ENCODE measurements at regions not wholly inside any gene's neighbourhood (a gene's known extent, or its start where the extent isn't known, plus 50 kb on each side); places are given as distances from the start of the nearest gene placed in this dataset.
"Not testable (repeated sequence)": the region's sequence is repeated elsewhere in the genome, so short reads cannot be mapped to it uniquely, and the experiment has no call there.

DNA sequence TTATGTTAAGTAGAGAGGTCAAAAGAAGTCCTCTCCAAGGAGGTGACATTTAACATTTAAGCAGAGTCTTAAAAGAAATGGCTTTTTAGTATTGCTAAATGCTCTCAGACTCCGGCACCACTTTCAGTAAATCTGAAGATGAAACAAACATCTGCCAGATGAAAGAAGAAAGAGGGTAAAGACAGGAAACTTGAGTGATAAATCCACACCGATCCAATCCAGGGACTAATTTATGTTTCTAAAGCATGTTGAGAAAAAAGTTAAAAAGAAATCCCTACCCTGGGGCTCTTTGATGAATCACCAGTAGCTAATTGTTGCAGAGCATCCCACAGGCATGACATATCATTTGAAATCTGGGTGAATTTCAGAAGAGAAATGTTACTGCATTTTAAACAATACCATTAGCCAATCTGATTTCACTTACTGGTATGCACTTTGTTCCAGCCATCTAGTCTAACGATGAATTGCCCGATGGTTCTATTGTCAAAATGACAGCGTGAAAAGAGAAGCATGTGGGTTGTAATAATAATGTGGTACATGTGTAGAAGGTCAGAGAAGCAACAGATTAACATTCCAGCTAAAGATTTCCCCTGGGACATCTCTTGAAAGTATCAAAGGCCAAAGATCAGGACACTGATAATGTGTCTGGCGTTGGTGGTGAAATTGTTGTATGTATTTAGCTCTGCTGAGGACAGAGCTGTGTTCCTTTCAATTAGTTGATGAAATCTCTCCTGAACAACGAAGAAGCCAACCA is 485.7 kb downstream of the CSNK1G3 start:
- no peak overlapping the region for H3K4me3 ChIP-seq (ENCODE audit: low read depth, low read length)

DNA sequence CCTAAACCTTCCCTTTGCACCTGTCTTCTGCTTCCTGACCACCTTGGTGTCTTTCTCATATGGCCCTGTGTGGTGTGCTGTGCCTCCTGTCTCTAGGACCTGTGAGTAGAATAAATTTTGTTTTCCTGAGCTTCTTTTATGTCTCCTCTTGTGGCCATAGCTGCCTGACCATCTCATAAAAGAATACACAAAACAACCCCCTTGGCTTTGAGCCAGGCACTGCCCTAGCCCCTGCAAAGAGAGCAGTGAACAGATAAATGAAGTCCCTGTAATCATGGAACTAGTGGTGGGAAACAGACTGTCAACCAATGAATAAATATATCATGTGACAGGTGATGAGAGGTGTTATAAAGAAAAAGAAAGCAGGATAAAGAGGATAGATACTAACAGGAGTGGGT is 485.1 kb downstream of the CSNK1G3 start:
- H3K4me3 ChIP-seq (ENCODE audit: low read depth, low read length) = no peak overlapping the region

DNA sequence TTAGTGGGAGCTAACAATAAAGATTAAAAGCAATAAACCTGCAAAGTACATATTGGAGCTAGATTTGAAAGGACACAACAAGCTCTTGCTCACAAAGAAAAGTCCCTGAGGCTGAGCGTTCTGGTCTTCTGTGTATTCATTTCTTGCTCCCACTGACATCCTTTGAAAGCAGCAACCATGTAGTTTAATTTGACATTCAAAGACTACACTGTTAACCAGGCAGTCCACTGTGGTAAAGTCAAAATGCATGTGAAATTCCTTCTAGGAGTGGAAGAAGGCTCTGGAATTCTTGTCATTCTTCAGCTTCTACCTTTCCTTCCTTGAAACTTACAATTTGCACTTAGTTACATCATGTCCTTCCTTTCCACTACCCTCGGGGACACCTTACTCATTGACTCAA is 480.7 kb downstream of the CSNK1G3 start:
- H3K4me3 ChIP-seq (ENCODE audit: low read depth, low read length) = no peak overlapping the region

DNA sequence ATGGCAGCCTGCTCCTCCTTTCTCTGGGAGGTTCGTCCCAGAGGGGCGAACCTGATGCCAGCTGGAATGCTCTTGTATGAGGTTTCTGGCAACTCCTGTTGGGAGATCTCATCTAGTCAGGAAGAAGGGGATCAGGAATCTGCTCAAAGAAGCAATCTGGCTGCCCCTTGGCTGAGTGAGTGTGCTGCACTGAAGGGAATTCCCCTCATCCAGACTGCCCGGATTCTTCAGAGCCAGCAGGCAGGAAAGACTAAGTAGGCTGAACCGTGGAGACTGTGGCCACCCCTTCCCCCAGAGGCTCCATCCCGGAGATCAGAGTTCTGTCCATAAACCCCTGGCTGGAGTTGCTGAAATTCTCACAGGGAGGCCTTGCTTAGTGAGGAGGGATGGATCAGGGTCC is 476.0 kb downstream of the CSNK1G3 start:
- H3K4me3 ChIP-seq (ENCODE audit: low read depth, low read length) = no peak overlapping the region

DNA sequence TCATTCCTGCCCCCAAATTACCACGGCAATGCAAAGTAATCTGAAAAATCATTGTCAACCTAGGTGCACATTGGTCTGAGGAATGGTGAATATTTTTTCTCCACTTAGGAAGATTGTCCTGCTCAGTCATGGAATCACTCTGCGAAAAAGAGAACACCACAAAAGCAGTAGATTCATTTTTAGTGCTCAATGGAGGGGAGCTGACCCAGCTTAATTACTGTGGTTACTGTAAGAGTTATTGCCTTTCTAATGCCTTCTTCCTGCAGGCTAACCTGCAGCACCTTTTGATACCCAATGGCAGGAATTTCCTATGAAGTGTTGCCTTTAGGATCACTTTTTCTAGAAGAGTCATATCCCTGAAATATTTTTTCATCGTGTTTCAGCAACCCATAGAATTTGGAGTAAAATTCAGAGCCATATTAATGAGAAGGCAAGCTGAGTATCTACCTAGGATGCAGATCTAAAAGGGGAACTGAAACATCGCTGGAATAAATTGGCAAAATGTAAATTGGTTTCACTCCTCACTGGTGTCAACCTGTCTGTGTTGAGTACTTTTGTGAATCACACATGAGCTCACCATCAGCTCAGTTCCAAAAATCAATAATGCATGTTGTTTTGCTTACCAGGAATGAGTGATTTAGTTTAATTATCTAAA is 464.5 kb downstream of the CSNK1G3 start:
- H3K4me3 ChIP-seq (ENCODE audit: low read depth, low read length) = no peak overlapping the region

DNA sequence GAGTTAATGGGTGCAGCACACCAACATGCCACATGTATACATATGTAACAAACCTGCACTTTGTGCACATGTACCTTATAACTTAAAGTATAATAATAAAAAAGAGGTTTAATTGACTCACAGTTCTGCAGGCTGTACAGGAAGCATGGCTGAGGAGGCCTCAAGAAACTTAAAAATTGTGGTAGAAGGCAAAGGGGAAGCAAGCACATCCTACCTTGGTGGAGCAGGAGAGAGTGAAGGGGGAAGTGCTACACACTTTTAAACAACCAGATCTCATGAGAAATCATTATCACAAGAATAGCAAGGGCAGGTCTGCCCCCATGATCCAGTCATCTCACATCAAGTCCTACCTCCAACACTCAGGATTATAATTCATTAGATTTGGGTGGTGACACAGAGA is 463.5 kb downstream of the CSNK1G3 start:
- not testable (repeated sequence) for H3K4me3 ChIP-seq (ENCODE audit: low read depth, low read length)

DNA sequence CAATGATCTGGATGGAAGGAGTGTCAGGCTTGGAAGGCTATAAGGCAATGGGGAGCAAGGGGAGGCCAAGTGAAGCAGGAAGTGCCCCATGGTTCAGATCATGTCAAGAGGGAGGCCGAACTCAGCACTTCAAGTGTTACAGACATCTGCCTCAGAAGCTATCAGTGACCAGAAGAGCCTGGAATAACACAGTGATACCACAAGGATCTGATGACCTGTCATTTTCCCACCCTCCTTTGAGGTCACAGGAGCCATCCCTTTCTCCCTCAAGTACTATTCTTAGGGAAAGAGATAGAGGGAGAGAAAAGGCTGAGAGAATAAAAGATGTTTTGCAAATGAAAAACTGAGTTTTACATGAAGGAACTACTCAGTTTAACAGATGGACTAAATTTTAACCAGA is 454.8 kb downstream of the CSNK1G3 start:
- no peak overlapping the region for H3K4me3 ChIP-seq (ENCODE audit: low read depth, low read length)

DNA sequence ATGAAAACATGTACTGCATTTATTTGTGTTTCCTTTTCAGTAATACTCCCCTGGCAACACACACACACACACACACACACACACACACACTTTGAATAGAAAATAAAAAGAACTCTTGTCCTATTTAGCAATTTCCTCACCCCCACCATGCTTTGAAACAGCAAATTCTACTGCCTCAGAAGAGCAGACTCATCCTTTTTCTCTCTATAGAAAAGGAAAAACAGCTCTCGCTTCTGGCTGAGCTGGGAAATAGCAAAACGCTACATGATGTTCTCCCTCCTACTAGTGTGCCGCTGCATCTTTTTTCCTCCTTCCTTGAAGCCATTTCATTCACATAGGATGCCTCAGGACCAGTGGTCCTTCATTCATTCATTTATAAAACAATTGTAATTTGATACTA is 453.6 kb downstream of the CSNK1G3 start:
- no peak overlapping the region for H3K4me3 ChIP-seq (ENCODE audit: low read depth, low read length)

DNA sequence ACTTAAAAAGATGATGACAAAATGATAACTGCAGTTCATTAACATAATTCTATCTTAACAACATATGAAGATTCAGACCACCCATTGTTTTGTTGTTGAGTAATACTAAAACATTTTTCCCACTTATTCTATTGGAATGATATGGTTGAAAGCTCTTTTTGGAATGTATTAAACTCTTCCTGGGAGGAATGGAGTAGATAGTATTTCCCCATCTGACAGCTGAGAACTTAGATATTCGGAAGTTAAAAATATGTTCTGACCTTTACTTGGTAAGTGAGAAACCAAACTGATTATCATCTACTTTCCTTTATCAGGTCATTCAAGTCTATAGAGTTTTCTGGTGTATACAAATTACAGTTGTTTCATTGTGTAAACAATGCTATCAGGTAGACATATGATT is 452.9 kb downstream of the CSNK1G3 start:
- H3K4me3 ChIP-seq (ENCODE audit: low read depth, low read length) = no peak overlapping the region

DNA sequence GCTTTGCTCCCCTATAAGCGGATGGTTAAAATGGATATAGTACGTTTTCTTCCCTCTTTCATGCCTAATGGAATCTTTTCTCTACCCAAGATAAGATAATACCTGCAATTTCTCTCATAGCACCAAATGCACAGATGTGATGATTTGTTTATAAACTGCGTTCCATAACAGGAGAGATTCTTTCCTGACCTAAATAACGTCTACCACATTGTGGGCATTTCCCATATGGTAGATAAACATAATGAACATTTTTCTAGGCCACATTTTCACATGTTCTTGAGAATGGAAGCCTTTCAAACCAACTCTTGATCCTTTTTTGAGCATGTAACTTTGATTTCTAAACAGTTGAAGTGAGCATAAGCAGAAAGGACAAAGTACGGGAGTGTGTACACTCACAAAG is 448.5 kb downstream of the CSNK1G3 start:
- H3K4me3 ChIP-seq (ENCODE audit: low read depth, low read length) = no peak overlapping the region

DNA sequence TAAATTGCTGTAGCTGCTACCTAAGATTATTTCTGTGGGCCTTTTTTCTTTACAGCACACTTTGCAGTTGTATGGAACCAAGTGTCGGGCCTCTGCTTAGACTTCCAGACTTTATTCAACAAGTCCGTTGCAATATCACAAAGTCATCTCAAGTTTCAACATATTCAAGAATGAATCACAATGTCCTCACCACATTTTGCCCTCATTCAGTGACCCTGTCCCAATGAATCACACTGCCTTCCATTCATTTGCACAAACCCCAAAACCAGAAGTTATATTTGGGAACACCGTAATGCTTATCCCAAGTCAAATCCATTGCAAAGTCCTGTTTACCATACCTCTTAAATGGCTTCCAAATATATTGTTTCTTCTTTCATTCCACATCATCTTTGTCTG is 439.6 kb downstream of the CSNK1G3 start:
- no peak overlapping the region for H3K4me3 ChIP-seq (ENCODE audit: low read depth, low read length)

DNA sequence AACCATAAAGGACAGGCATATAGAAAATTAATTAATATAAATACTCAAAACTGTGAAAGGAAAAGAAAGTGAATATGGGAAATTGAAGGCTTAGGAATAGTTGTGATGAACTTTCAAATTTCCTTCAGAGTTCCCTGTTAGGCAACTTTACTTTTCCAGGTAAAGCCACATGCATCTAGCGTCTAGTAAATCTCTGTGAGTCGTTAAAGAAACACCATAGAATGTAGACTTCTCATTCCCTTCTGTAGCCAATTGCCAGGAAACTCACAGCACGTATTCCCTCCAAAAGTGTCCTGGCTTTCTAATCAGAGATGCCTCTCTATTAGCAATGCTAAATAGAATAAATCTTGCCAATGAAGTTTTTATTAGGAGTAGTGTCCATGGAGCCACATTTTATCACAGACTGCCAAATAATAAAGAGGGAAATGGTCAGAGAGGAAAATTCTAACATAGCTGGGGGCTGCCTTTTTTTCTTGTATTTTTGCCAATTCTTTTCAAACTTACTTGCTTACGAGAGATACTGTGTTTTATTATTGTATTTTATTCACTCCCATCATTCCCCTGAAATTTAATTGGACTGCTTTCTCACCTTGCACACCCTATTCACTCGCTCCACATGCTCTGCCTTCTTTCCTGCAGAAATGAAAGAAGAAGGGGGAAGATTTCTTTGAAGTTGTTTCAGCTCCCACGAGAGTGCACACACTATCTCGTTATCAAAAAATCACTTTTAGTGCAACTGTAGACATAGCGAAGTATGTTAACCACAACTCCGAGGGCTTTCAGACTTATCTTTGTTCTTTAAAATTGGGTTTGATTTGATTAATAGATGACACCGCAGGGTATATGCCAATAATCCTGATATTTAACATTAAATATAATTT is 439.0 kb downstream of the CSNK1G3 start:
- H3K4me3 ChIP-seq (ENCODE audit: low read depth, low read length) = no peak overlapping the region

DNA sequence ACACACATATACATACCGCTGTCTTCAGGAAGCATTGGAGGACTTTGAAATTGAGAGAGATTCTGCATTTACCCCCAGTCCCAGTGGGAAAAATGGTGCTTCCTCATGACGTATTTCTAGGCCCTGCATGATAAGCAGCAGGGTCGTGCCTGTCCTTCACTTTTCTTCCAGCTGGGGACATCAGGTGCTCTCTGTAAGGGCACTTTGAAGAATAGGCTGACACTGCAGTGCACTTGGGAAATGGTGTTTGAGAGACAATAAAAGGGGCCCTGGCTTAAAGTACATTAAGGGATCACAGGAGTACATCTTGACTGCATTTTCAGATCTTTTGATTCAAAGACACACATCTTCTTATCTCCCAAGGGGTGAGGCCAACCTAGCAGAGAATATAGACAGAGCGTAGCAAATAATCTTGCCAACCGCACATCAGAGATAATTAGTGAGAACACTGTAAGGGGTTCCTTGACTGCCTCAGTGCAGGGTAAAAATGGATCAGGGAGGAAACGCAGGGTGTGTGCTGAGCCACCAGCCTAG is 437.9 kb downstream of the CSNK1G3 start:
- no peak overlapping the region for H3K4me3 ChIP-seq (ENCODE audit: low read depth, low read length)

DNA sequence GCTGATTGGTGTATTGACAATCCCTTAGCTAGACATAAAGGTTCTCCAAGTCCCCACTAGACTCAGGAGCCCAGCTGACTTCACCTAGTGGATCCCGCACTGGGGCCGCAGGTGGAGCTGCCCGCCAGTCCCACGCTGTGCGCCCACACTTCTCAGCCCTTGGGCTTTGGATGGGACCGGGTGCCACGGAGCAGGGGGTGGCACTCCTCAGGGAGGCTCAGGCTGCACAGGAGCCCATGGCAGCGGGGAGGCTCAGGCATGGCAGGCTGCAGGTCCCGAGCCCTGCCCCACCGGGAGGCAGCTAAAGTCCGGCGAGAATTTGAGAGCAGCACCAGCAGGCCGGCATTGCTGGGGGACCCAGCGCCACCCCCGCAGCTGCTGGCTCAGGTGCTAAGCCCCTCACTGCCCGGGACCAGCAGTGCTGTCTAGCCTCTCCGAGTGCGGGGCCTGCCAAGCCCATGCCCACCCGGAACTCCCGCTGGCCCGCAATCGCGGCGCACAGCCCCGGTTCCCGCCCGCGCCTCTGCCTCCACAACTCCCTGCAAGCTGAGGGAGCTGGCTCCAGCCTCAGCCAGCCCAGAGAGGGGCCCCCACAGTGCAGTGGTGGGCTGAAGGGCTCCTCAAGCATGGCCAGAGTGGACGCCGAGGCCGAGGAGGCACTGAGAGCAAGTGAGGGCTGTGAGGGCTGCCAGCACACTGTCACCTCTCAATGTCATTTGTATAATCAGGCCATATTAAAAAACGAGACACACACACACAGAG is 437.2 kb downstream of the CSNK1G3 start:
- no peak overlapping the region for H3K4me3 ChIP-seq (ENCODE audit: low read depth, low read length)

DNA sequence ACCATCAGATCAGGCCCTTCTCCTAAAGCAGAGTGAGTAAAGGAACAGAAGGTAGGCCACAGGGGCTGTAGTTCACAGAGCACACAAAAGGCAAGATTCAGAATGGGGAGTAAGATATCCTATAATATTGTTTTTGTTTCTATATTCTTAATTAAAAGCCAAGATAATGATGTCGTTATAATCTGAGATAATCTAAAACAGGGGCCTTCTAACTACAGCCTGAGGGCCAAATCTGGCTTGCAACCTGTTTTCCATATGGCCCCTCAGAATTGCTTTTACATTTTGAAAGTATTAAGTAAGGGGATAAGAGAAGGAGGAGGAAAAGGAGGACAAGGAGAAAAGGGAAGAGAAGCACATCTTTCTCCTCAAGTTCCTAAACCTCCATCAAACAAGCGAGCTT is 435.8 kb downstream of the CSNK1G3 start:
- no peak overlapping the region for H3K4me3 ChIP-seq (ENCODE audit: low read depth, low read length)

DNA sequence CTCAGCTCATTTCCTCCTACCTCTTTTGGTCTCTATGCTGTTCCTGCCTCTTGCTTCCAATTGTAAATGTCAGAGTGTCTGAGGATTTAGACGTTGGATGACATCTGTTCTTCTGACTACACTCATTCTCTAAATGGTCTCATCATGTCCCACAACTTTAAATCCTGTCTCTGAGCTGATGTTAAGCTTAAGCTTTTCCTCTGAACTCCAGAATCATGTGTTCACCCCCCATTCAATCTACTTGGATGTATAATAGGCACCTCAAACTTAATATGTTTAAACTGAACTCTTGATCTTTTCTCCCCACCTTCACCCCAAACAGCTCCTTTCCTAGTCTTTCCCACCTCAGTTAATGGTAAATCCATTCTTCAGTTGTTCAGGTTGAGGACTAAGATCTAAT is 433.6 kb downstream of the CSNK1G3 start:
- H3K4me3 ChIP-seq (ENCODE audit: low read depth, low read length) = no peak overlapping the region

DNA sequence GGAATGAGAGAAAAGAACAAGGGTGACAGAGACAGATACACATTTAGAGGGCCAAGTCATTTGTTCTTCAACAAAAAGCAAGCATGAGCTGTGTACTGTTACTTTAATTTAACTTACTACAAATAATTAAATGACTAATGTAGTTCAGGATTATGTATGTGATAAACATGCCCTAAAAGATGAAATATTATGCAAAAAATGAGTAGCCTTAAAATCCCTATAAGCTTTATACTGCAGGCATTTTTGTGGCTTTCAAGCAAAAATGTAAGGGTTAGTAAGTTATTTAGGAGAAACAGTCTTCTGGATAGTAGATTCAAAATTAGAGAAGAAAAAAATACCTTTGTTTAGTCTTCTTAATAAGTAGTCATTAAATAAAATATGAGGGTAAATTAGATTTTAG is 431.2 kb downstream of the CSNK1G3 start:
- H3K4me3 ChIP-seq (ENCODE audit: low read depth, low read length) = no peak overlapping the region

DNA sequence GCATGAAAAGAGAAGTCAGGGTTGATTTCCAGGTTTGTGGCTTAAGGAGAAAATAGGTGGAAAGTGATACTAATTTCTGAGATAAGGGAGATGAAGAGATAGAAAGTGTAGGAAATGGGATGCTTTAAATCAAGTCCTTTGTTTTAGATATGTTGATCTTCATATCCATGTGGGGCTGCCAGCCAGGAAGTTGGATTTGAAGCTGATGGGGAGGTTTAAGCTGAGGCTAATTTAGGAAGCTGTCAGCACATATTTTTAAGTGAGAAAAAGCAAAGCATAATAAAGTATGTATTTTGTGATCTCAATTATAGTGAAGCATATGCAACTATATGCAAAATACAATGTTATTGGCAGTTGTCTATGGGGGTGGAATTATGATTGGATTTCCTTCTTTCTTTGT is 428.4 kb downstream of the CSNK1G3 start:
- no peak overlapping the region for H3K4me3 ChIP-seq (ENCODE audit: low read depth, low read length)

DNA sequence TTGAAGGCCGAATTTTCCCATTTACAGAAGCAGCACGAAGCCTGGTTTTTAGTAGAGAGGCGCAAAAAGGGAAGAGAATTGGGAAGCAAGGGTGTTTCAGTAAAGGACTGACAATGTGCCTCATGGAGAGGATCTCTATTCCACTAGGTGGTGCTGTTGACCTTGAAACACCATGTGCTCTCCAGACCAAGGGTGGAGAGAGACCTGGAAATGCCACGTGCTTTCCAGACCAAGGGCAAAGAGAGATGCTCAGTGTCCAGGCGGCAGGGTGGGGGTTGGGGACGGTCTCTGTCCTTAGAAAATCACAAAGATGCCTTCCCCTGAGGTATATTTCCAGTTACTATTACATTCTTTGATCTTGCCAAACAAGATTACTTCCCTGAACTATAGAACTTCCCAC is 425.3 kb downstream of the CSNK1G3 start:
- H3K4me3 ChIP-seq (ENCODE audit: low read depth, low read length) = no peak overlapping the region

DNA sequence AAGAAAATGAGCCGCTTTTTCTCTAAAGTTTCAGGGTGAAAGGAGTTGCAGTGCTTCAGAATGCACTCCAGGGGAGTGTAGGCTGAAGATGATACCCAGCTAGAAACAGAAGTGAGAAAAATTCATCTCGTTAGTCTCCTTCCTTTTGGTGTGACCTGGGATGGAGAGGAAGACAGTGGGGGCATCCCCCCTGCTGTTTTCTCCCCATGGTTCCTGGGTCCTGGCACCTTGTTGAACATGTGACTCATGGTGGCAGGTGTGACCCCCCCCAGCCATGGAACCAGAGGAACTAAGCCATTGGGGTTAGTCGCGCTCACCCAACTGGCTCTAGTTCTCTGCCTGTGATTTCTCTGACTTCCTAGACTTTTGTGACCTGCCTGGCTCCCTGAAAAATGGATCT is 424.6 kb downstream of the CSNK1G3 start:
- H3K4me3 ChIP-seq (ENCODE audit: low read depth, low read length) = no peak overlapping the region

DNA sequence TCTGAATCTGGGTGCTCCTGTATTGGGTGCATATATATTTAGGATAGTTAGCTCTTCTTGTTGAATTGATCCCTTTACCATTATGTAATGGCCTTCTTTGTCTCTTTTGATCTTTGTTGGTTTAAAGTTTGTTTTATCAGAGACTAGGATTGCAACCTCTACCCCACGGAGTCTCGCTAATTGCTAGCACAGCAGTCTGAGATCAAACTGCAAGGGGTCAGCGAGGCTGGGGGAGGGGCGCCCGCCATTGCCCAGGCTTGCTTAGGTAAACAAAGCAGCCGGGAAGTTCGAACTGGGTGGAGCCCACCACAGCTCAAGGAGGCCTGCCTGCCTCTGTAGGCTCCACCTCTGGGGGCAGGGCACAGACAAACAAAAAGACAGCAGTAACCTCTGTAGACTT is 421.8 kb downstream of the CSNK1G3 start:
- H3K4me3 ChIP-seq (ENCODE audit: low read depth, low read length) = not testable (repeated sequence)
